Fibroblast of pulmonary artery (primary cell): ENCODE measurements at regions not wholly inside any gene's neighbourhood (a gene's known extent, or its start where the extent isn't known, plus 50 kb on each side); places are given as distances from the start of the nearest gene placed in this dataset.
"Not testable (repeated sequence)": the region's sequence is repeated elsewhere in the genome, so short reads cannot be mapped to it uniquely, and the experiment has no call there.

Experiments
- DNase-seq: peaks from one replicate; pipeline ENCODE4 v3.0.0-alpha.2; 2010; ENCODE audit warnings: low read depth
- H3K4me3 ChIP-seq: replicated peaks from 2 replicates; pipeline ENCODE4 v1.5.1; 2011; ENCODE audit warnings: low read depth, mild to moderate bottlenecking, control low read depth, low read length, moderate library complexity
- CTCF ChIP-seq: IDR thresholded peaks from 2 replicates; pipeline ENCODE4 v1.5.1; 2011; ENCODE audit warnings: mild to moderate bottlenecking, control low read depth, low read length, inconsistent platforms; ENCODE audit errors: missing control alignments

GRCh38 chr1:245067257-245067656 lies 87.5 kb upstream of the KIF26B start:
- no peak for TF ChIP-seq CTCF
- DNase-seq: no peak
- H3K4me3 ChIP-seq: no peak overlapping the region

GRCh38 chr1:245062741-245063305 lies 92.0 kb upstream of the KIF26B start:
- TF ChIP-seq CTCF: no peak
- no peak overlapping the region for H3K4me3 ChIP-seq
- DNase-seq: no peak

- not testable (repeated sequence) for H3K4me3 ChIP-seq, DNase-seq
Observed at GRCh38 chr1:245061808-245062207, 93.0 kb upstream of the KIF26B start.

- H3K4me3 ChIP-seq: no peak overlapping the region
- no peak for TF ChIP-seq CTCF
- peak; percentile 92 for DNase-seq
Observed at GRCh38 chr1:245060684-245061374, 94.0 kb upstream of the KIF26B start.

GRCh38 chr1:245059806-245060424 lies 94.9 kb upstream of the KIF26B start:
- no peak for TF ChIP-seq CTCF
- no peak for DNase-seq
- no peak overlapping the region for H3K4me3 ChIP-seq

- no peak overlapping the region for H3K4me3 ChIP-seq
- DNase-seq: no peak
- no peak for TF ChIP-seq CTCF
Observed at GRCh38 chr1:245058882-245059281, 95.9 kb upstream of the KIF26B start.

GRCh38 chr1:245058436-245058835 lies 96.3 kb upstream of the KIF26B start:
- TF ChIP-seq CTCF: no peak
- no peak for DNase-seq
- no peak overlapping the region for H3K4me3 ChIP-seq
